Mononuclear cell (primary cell): ENCODE measurements at regions not wholly inside any gene's neighbourhood (a gene's known extent, or its start where the extent isn't known, plus 50 kb on each side); places are given as distances from the start of the nearest gene placed in this dataset.
"Not testable (repeated sequence)": the region's sequence is repeated elsewhere in the genome, so short reads cannot be mapped to it uniquely, and the experiment has no call there.

Experiments used
- H3K27me3 ChIP-seq: 2 replicates; pipeline ENCODE4 v1.6.0; 2011; ENCODE audit warnings: low read length, control low read depth; ENCODE audit not compliant: insufficient read depth
- H3K4me1 ChIP-seq: 2 replicates; pipeline ENCODE4 v1.5.1; 2011; ENCODE audit warnings: mild to moderate bottlenecking, low read length, control low read depth; ENCODE audit not compliant: insufficient read depth
- H3K4me3 ChIP-seq: 2 replicates; pipeline ENCODE4 v1.5.1; 2011; ENCODE audit warnings: mild to moderate bottlenecking, low read length, moderate library complexity
- H3K9me3 ChIP-seq: 2 replicates; pipeline ENCODE4 v1.5.1; 2011; ENCODE audit warnings: low read depth, mild to moderate bottlenecking, control low read depth, low read length

DNA sequence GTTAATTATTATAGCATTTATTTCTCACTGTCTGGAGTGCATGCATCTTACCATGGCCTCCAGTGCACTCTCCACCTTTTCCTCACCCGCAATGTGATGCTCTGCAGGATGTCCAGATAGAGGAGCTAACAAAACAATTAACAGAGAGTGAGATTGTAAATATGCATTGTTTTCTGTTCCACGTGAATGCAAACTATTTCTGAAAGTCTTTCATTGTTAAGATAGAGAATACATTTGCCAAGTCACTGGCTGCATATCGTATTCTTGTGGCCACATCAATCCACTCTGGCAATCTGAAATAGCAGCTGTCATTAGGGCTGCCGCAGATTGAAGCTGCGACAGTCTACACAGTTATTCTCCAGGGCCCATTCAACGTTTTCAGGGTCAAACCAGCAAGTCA lies 143.8 kb downstream of the DUSP10 start:
- Histone ChIP-seq H3K27me3 (no peaks in the 10 kb centered on the region), H3K9me3 (no peaks in the 10 kb centered on the region), H3K4me1 (no peaks in the 10 kb centered on the region), H3K4me3 (no peak overlapping the region)

DNA sequence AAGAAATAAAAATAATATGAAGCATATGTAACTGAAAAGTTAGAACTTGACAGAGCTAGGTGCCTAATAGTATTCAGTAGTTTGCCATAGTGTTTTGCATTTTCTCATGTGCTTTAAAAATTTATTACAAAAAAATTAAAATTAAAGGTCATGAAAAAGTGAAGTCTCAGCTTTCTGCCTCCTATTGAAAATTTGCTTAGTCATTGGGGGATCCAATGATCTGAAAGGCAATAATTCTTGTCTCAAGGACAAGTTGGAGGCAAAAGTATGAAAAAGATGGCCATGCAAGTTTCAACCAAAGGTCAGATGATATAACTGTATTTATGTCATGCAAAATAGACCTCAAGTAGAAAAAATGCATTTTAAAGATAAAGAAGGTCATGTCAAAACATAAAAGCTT lies 140.7 kb downstream of the DUSP10 start:
- H3K4me3 ChIP-seq = no peak overlapping the region
- H3K9me3 ChIP-seq = no peaks in the 10 kb centered on the region
- H3K4me1 ChIP-seq = no peaks in the 10 kb centered on the region
- H3K27me3 ChIP-seq = no peaks in the 10 kb centered on the region

DNA sequence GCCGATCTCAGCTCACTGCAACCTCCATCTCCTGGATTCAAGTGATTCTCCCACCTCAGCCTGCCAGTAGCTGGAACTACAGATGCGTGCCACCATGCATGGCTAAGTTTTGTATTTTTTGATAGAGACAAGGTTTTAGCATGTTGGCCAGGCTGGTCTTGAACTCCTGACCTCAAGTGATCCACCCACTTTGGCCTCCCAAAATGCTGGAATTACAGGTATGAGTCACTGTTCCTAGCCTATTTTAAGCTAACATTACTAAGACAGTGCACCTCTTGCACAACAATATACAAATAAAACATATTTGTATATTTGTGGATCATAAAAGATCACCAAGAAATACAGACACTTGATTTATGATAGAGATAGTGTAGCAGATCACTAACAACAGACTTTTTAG lies 139.1 kb downstream of the DUSP10 start:
- Histone ChIP-seq H3K9me3 (no peaks in the 10 kb centered on the region), H3K4me3 (no peak overlapping the region), H3K4me1 (no peaks in the 10 kb centered on the region), H3K27me3 (no peaks in the 10 kb centered on the region)

DNA sequence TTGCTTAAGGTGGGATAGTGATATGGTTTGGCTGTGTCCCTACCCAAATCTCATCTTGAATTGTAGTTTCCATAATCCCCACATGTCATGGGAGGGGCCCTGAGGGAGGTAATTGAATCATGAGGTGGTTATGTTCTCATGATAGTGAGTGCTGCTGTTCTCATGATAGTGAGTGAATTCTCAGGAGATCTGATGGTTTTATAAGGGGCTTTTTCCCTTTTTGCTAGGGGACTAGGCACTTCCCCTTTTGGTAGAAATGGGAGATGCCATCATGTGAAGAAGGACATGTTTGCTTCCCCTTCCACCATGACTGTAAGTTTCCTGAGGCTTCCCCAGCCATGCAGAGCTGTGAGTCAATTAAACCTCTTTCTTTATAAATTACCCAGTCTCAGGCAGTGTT lies 137.5 kb downstream of the DUSP10 start:
- H3K27me3 ChIP-seq, H3K4me3 ChIP-seq, H3K4me1 ChIP-seq, H3K9me3 ChIP-seq: not testable (repeated sequence)

DNA sequence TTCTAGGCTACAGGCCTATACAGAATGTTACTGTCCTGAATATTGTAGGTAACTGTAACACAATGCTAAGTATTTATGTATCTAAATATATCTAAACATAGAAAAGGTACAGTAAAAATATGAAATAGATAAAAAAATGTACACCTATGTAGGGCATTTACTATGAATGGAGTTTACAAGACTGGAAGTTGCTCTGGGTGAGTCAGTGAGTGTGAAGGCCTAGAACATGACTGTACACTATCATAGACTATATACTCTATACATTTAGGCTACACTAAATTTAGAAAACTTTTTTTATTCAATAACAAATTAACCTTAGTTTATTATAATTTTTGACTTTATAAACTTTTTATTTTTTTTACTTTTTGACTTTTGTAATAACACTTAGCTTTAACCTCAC lies 136.9 kb downstream of the DUSP10 start:
- no peaks in the 10 kb centered on the region for H3K9me3 ChIP-seq
- no peak overlapping the region for H3K4me3 ChIP-seq
- no peaks in the 10 kb centered on the region for H3K27me3 ChIP-seq
- H3K4me1 ChIP-seq = no peaks in the 10 kb centered on the region

DNA sequence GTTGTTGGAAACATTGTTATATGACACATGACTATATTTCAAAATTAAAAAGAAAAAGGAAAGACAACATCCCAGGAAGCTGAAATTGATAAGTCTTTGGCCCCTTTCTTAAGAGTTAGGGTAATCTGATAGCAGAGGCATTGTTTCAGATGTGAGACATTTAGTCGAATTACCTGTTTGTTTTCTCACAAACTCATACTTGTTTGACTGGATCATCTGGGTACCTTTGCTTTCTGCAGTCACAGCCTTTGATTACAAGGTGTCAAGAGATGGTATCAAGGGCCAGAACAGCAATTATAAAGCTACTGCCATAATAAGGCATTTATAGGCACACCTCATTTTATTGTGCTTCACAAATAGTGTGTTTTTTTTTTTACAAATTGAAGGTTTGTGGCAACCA lies 136.3 kb downstream of the DUSP10 start:
- no peaks in the 10 kb centered on the region for H3K4me1 ChIP-seq
- H3K4me3 ChIP-seq = no peak overlapping the region
- no peaks in the 10 kb centered on the region for H3K27me3 ChIP-seq
- H3K9me3 ChIP-seq = no peaks in the 10 kb centered on the region

DNA sequence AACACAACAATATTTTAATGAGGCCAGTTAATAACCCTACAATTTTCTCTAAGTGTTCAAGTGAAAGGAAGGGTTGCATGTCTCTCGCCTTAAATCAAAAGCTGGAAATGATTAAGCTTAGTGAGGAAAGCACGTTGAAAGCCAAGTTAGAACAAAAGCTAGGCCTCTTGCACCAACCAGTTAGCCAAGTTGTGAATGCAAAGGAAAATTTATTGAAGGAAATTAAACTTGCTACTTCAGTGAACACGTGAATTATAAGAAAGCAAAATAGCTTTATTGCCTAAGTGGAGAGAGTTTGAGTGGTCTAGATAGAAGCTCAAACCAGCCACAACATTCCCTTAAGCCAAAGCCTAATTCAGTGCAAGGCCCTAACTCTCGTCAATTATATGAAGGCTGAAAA lies 135.6 kb downstream of the DUSP10 start:
- Histone ChIP-seq H3K27me3 (no peaks in the 10 kb centered on the region), H3K4me3 (no peak overlapping the region), H3K4me1 (no peaks in the 10 kb centered on the region), H3K9me3 (no peaks in the 10 kb centered on the region)

DNA sequence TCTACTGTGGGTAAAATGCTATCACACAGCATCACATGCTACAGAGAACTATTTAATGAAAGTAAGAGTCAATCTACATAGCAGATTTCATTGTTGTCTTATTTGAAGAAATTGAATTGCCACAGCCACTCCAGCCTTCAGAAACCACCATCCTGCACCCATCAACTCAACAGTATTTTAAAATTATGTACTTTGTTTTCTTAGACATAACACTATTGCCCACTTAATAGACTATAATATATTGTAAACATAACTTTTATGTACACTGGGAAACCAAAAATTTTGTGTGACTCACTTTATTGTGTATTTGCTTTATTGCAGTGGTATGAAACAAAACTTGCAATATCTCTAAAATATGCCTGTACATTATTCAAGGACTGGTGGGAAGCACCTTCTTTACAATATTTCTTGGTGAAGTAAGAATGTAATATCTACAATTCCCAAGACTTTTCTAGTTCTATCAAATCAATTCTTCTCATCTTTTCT lies 133.0 kb downstream of the DUSP10 start:
- no peak overlapping the region for H3K4me3 ChIP-seq

DNA sequence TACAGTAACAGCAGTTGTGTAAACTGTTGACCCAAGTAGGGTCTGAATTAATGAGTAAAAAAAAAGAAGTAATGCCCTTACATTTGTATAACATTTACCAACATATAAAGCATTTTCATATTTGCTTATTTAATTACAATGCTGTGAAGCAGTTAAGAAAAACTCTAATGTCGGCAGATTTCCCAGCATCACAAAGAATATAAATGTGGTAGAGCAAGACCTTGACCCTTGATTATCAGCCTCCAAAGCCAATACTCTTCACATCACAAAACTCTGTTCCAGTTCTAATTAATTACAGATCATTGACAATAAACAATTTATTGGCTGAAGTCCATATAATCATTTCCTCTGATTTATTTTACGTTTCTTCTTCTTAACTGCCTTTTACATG lies 130.2 kb downstream of the DUSP10 start:
- H3K9me3 ChIP-seq = no peaks in the 10 kb centered on the region
- no peaks in the 10 kb centered on the region for H3K4me1 ChIP-seq
- no peak overlapping the region for H3K4me3 ChIP-seq
- no peaks in the 10 kb centered on the region for H3K27me3 ChIP-seq

More for the DNA sequence above, 133.0 kb downstream of the DUSP10 start:
- no peaks in the 10 kb centered on the region for H3K27me3 ChIP-seq
- H3K9me3 ChIP-seq = no peaks in the 10 kb centered on the region
- no peaks in the 10 kb centered on the region for H3K4me1 ChIP-seq

DNA sequence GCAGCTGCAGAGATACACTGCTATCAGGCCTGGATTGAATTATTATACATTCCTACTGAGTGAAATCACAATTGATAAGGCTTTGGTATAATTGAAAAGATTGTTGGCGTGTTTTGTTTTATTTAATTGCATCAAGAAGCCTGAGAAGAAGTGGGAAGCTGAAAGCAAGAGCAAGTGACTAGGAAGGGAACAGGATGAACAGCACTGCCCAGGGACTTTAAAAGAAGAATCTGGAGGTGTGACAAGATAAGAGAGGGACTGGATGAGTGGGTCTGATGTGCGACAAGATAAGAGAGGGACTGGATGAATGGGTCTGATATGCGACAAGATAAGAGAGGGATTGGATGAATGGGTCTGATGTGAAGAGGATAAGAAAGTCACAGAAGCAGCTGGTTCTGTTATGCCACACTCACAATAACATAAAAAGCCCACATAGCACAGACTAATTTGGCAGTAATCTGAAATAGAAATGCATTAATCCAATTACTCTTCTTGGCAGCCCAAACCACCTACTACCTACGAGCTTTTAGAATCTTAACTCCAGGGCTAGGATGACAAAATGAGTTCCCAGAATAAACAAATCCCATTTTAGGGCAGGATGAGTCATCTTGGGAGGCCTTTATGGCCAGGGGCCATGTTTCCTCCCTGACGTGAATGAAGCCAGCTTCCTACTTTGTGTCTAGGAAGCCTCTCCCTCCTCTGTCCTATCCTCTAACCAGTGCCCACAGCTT lies 129.7 kb downstream of the DUSP10 start:
- Histone ChIP-seq H3K9me3 (no peaks in the 10 kb centered on the region), H3K27me3 (no peaks in the 10 kb centered on the region), H3K4me3 (no peak overlapping the region), H3K4me1 (no peaks in the 10 kb centered on the region)

DNA sequence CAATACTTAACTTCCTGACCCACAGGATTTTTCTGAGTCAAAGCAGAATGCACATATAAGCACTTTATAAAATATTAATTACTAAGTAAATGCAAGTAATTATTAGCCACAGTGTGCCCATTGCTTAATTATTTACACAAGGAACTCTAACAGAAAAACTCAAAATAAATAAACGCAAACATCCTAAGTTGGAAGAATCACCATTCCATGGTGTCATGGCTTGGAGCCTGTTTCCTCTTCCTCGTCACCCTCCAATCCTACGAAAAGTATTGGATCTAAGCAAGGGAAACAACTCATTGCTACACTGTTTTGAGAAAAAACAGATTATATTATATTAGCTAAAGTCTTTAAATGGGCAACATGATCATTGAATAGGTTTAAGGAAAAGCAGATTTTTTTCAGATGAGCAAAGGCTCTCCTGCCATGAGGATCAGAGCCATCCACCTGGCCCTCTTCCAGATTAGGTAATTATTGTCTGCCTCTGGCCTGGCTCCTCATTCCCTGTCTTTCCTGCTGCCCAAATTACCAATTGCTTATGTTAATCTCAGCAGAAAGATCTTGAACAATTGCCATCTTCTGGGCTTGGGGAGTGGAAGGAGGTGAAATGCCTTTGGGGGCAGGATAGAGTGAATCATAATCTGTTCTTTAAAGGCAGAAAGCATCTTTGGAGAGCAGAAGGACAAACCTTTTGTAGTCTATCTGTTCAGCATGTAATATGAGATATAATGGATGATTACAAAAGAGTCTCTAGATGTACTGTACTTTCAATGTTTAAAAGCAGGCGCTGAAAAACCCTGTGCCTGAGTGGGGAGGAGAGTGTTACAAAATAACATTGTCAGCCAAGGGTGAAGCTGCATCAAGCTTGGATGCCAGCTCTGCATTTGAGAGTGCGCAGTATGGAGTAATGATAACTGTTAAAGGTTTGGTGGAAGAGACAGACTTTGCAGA lies 121.2 kb downstream of the DUSP10 start:
- no peak overlapping the region for H3K4me3 ChIP-seq
- no peaks in the 10 kb centered on the region for H3K4me1 ChIP-seq
- H3K27me3 ChIP-seq = no peaks in the 10 kb centered on the region
- H3K9me3 ChIP-seq = no peaks in the 10 kb centered on the region

DNA sequence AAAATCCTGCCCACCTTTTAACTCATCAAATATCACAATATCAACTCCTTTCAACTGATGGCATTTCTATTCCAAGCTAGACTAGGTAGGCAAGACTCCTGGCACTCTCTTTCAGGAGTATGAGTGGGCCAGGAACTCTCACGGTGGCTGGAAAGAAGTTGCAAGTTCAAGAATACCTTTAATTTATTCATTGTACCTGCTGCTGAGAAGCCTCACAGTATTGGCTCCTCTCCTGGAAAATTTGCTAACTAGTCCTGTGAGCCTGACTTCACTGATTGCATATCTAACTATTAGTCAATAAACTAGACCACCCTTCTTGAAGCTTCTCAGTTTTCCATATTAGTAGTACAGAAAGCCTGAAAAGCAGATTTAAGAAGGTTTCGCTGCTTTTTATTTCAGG lies 120.2 kb downstream of the DUSP10 start:
- Histone ChIP-seq H3K4me3 (no peak overlapping the region), H3K4me1 (no peaks in the 10 kb centered on the region), H3K27me3 (no peaks in the 10 kb centered on the region), H3K9me3 (no peaks in the 10 kb centered on the region)

DNA sequence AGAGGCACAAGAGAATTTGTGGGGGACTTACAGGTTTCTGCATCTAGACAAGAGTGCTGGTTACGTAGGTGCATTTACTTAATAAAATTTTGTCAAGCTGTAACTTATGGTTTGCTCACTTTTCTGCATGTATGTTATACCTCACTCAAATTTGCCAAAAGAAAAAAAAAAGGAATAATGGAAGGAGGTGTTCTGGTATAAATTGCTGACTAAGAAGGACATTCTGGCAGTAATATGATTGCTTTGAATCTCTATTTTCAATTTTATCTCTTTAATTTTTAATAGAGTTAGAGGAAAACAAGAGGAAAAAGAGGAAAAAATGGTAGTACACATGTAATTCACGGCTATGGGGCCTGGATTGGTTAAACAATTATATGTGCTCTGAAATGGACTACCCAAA lies 119.5 kb downstream of the DUSP10 start:
- Histone ChIP-seq H3K4me1 (no peaks in the 10 kb centered on the region), H3K9me3 (no peaks in the 10 kb centered on the region), H3K4me3 (no peak overlapping the region), H3K27me3 (no peaks in the 10 kb centered on the region)

DNA sequence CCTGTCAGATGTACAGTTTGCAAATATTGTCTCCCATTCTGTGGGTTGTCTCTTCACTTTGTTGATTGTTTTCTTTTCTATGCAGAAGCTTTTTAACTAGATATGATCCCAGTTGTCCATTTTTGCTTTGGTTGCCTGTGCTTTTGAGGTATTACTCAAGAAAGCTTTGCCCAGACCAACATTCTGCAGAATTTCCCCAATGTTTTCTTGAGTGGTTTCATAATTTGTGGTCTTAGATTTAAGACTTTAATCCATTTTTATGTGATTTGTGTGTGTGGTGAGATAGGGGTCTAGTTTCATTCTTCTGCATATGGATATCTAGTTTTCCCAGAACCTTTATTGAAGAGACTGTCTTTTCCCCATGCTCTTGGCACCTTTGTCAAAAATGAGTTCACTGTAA lies 116.9 kb downstream of the DUSP10 start:
- Histone ChIP-seq H3K27me3 (no peaks in the 10 kb centered on the region), H3K9me3 (no peaks in the 10 kb centered on the region), H3K4me1 (no peaks in the 10 kb centered on the region), H3K4me3 (no peak overlapping the region)

DNA sequence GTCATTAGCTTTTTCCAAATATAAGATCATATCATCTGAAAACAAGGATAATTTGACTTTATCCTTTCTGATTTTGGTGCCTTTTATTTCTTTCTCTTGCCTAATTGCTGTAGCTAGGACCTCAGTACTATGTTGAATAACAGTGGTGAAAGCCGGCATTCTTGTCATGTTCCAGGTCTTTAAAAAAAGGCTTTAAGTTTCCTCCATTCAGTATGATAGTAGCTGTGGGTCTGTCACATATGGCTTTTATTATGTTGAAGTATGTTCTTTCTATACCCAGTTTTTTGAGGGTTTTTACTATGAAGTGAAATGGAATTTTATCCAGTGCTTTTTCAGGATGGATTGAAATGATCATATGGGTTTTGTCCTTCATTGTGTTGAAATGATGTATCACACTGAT lies 115.8 kb downstream of the DUSP10 start:
- no peaks in the 10 kb centered on the region for H3K4me1 ChIP-seq
- no peaks in the 10 kb centered on the region for H3K27me3 ChIP-seq
- no peak overlapping the region for H3K4me3 ChIP-seq
- H3K9me3 ChIP-seq = no peaks in the 10 kb centered on the region
